Activated CD4-positive, alpha-beta T cell treated with anti-CD3 and anti-CD28 coated beads, Interleukin-2, Interleukin-6, amounts not matched to agents 100 ng/mL and 50 ng/mL, durations not matched to agents 16 hours and 8 hours (primary cell): ENCODE measurements at regions not wholly inside any gene's neighbourhood (a gene's known extent, or its start where the extent isn't known, plus 50 kb on each side); places are given as distances from the start of the nearest gene placed in this dataset.

Experiments
- DNase-seq: peaks from one replicate; pipeline ENCODE4 v3.0.0-alpha.2; 2020

DNA sequence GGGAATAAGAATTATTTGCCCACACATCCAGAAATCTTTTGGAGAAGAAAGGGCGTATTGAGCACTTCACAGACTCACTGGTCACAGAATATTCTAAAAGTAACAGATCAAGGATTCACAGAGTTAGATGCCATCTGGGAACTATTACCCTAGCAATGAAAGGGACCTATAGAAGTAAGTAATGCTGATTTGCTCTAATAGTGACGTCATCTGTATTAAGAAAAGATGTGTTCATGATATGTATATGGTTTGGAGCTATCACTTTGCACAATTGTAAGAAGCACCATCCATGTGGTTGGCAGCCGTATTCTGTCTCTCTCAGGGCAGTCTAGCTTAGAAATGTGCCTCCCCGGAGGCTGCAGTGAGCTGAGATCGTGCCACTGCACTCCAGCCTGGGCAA is 52.8 kb upstream of the SV2C start:
- no peak for DNase-seq

- DNase-seq, result no peak
Observed at GRCh38 chr5:76029739-76030138, 53.4 kb upstream of the SV2C start.

DNA sequence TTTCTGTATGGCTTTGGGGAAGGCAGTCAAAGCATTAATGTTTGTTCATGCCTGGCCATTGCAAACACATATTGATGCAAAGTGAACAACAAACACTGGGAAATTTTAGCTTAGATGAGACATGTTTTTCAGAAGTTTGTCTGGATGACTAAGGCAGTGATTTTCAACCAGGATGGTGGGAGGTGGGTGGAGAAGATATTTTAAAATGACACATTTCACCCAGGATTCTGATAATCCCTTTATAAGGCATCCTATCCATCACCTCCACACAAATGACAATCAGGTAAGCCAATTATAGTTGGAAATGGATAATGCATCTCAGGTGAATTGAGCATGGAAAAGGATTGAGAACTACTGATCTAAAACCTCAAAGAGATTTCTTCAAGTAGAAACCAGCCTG is 57.4 kb upstream of the SV2C start:
- DNase-seq, result no peak

DNA sequence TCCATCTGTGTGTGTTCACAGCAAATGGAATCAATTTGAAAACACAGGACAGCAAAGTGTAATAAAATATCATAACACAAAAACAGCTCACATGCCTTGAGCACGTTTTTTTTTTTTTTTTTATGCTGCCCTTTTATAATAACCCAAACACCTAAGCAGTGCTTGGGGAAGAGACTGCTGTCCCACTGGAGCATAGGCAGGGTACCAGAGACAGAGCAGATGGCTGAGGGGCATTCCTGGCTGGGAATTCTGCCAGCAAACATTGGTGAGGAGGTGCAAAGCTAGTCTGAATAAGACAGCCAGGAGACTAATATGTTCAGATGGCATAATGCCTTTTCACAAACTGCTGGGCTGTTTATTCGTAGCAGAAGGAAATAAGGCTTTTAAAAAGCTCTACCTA is 58.1 kb upstream of the SV2C start:
- no peak for DNase-seq

- DNase-seq, result no peak
Observed at GRCh38 chr5:76022611-76023010, 60.6 kb upstream of the SV2C start.

DNA sequence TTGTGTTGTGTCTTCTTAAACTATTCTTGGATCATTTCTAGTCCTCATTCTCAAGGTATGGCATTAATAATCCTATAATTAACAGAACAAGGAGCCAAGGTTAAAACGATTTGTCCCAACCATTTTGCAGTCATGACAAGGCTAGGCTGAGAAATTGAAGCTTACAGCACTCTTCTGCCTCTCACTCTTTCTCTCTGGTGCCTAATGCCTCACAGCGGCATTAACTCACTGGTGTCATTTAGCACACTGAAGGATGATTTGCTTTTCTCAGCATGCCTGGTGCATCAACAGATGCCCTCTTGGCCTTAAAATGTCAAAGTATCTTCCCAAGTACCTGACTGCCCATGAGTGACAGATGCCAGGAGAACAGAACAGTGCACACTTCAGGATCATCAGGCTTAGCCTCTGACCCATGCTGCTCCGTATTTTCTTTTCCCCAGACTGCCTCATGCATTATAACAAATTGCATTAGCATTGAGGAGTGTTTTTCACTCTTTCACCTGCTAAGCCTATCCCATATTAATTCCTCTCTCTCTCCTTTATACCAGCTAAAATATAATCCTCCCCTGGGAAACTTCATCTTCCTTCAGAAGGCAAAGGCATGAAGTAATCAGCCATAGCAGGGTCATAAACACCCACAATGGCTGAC is 61.1 kb upstream of the SV2C start:
- no peak for DNase-seq

GRCh38 chr5:76016258-76016657 is 66.9 kb upstream of the SV2C start:
- no peak for DNase-seq

DNA sequence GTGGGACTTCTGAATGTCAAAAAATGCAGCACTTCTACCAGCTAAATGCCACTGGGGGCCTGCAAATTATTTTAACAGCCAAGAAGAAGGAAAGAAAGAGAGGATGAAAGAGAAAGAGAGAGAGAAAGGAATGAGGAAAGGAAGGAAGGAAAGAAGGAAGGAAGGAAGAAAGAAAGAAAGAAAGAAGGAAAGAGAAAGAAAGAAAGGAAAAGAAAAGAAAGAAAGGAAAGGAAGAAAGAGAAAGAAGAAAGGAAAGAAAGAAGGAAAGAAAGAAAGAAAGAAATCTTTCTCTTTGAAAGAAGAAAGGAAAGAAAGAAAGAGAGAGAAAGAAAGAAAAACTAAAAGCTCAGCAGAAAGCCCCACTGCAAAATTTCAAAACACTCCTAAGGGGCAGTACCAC is 69.2 kb upstream of the SV2C start:
- DNase-seq, result no peak

- DNase-seq, result no peak
Observed at GRCh38 chr5:76007904-76008303, 75.3 kb upstream of the SV2C start.

- DNase-seq, result no peak
Observed at GRCh38 chr5:76000582-76000981, 82.6 kb upstream of the SV2C start.

DNA sequence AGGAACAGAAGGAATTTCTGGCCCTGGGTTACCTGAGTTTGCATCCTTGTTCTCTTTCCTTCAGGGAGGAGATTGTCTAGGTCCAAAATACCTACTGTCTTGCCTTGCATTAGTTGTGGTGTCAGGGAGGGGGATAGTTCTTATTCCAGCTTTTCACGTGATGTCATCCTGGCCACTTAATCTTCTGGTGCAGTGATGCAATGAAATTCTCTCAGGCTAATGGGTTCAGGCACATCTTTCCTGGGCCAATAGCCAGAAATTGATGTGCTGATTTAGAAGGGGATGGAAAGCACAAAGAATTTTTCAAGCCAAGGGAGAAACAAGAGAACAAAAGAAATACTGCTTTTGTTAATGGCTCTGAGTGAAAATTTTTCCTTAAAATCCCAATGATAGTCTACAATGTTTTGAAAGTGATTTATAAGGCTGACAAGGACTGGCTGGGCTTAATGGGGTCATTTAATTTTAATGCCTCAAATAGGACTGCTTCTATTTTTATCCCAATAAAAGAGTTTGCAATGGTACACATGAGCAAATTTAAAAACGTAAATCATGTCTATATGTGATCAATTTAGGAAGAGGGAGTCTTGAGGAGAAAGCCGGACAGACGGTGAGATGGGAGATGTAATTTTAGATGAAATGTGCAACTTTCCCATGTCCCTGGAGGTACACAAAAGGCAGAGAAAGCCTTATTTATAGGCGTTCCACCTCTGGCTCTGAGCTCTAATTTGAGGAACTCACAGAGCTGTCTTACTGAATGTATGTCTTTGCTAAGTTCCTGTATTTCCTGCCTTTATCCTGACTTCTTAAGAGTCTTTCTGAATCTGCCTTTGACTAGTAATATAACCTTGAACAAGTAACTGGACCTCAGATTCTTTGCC is 89.3 kb upstream of the SV2C start:
- DNase-seq, result no peak

GRCh38 chr5:75993183-75993582 is 90.0 kb upstream of the SV2C start:
- no peak for DNase-seq

- no peak for DNase-seq
Observed at GRCh38 chr5:75992753-75993152, 90.4 kb upstream of the SV2C start.

DNA sequence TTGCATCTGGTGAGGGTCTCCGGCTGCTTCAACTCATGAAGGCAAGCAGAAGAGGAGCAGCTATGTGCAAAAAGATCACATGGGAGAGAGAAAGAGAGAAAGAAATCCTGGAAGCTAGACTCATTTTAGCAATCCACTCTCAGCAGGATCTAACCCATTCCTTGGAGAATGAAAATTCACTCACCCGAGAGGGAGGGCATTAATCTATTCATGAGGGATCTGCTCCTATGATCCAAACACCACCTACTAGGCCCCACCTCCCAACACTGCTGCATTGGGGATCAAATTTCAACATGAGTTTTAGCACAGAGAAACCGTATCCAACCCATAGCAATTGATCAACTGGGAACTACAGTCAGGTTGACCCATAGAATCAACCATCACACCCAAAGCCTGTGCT is 98.1 kb upstream of the SV2C start:
- no peak for DNase-seq

GRCh38 chr5:75975496-75975895 is 107.7 kb upstream of the SV2C start:
- DNase-seq, result no peak

DNA sequence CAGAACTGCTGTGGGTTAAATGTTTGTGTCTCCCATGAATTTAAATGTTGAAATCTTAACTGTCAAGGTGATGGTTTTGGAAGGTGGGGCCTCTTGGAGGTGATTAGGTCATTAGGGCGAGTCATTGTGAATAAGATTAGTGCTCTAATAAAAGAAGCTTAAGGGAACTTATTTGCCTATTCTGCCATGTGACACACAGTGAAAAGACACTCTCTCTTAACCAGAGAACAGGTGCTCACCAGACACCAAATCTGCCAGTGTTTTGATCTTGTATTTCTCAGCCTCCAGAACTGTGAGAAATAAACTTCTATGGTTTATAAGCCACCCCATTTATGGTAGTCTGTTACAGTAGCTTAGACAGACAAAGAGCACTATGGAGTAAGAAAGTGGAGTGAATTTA is 117.9 kb upstream of the SV2C start:
- no peak for DNase-seq

- no peak for DNase-seq
Observed at GRCh38 chr5:75964008-75964407, 119.2 kb upstream of the SV2C start.

DNA sequence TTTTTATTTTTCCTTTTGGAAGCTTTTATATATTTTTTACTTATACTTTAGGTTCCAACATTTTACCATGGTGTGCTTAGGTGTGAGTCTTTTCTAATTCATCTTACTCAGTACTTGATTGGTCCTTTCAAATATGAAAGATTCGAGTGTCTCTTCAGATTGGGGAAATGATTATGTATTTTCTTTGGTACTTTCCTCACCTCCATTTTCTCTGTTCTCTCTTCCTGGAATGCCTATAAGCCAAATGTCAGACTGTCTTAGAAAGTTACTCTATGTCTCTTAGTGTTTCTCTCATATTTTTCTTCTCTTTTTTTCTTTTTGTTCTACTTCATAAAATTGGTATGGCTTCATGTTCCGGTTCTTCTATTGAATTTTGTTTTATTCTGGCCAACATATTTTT is 119.6 kb upstream of the SV2C start:
- DNase-seq, result no peak

DNA sequence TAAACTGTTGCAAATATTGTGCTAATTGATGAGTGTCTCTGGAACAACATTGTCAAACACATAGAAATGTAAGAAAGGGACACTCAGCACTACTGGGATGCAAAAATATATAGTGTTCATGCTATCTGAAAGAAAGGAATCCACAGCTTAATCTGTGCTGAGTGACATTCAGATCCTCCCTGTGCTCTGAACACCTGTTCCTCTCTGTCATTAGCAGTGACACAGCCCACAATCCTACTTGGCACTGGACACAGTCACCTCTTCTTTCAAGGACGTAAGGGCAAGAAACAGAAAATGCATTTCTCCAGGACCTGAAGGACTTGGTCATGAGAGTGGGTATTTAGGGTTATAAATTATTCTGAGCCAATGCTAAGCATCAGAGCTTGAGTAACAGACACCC is 121.4 kb upstream of the SV2C start:
- DNase-seq, result no peak

- DNase-seq, result no peak
Observed at GRCh38 chr5:75960129-75960528, 123.1 kb upstream of the SV2C start.

DNA sequence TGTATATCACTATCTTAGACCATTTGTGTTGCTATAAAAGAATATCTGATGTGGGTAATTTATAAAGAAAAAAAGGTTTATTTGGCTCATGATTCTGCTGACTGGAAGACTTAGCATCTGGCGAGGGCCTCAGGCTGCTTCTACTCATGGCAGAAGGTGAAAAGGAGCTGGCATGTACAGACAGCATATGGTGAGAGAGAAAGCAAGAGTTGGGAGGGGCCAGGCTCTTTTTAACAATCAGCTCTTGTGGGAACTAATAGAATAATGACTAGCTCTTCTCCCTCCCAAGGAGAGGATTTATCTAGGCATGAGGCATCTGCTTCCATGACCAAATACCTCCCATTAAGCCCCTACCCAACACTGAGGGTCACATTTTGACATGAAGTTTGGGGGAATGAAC is 130.2 kb upstream of the SV2C start:
- no peak for DNase-seq

DNA sequence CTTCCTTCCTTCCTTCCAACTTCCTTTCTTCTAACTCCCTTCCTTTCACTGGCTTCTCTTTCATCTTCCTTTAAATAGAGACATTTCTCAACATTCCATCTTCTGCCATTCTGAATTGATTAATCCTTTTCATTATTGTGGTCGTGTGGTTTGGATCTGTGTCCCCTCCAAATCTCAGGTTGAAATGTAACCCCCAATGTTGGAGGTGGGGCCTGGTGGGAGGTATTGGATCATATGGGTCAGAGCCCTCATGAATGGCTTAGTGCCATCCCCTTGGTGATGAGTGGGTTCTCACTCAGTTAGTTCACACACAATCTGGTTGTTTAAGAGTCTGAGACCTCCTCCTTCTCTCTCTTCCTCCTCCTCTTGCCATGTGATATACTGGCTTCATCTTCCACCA is 130.9 kb upstream of the SV2C start:
- DNase-seq, result no peak

DNA sequence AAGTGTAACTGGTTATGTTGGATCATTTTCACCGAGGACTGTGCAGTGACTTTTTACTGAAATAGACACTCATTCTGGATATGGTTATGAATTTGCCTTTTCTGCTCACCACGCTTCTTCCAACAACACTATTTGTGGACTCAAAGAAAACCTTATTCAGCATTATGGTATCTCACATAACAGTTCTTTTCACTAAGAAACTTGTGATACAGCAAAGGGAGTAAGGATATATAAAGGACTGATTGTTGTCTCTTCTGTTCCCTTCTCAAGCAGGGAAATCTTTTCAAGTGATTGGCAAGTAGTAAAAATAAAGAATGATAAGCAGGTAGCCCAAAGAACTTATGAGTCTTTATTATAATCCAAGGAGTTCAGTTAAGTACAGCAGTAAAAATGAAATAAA is 131.5 kb upstream of the SV2C start:
- no peak for DNase-seq

DNA sequence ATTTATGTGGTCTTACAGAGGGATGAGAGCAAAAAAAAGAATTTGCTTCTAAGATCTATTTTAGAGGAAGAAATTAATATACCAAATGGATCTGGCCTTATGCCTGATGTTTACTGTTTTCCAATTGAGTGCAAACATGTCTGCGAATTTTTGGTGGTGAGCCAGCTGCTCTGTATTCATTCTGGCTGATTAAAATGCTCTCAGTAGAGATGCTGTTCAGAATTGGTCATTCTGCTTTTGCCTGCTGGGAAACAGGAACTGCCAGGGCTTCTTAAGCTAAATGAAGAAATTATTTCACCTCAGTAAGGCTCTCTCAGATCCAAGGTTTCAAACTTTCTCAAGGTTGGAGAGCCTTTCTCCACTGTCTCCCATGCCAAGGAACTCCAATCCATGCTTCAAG is 132.0 kb upstream of the SV2C start:
- DNase-seq, result no peak

- DNase-seq, result no peak
Observed at GRCh38 chr5:75948438-75948837, 134.7 kb upstream of the SV2C start.
